Fibroblast of skin of right quadriceps (primary cell): ENCODE measurements at regions not wholly inside any gene's neighbourhood (a gene's known extent, or its start where the extent isn't known, plus 50 kb on each side); places are given as distances from the start of the nearest gene placed in this dataset.
"Not testable (repeated sequence)": the region's sequence is repeated elsewhere in the genome, so short reads cannot be mapped to it uniquely, and the experiment has no call there.

Source experiments
- DNase-seq: peaks from one replicate; pipeline ENCODE4 v3.0.0-alpha.2; 2013

DNA sequence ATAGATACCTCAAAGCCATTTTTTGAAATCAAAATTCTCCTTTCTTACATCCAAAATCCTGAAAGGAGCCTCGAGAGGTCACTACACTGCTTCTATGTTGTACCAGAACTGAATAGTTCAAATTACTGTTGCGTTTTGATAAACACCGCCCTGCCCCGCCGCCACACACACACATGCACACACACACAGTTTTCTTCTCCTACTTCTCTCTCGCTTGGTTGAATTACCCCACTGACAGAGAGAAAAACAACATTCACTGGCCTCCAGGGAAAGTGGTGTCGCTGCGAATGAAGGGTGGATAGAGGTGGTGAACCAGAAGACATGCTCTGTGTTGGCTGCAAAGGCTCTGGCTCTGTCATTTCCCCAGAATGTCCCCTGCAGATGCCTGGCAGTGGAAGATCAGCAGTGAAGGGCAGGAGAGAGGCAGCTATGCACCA is 183.4 kb upstream of the RFC3 start:
- no peak for DNase-seq

DNA sequence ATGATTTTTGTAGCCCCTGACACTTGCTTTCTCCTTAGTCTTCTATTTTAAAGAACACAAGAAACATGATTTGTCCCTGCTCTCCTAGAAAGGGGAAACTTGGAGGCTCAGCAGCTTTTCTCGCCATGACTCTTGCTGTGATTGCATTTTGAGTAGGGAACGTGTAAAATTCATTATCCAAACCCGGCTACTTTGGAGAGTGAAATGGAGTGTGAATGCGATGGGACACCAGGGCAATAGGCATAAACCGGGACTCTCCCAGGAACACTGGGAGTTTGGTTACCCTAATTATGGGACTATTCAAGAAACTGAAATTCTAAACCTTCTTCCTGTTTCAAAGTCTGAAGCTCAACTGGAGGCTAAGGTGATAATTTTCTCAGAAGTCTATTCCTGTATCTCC is 181.7 kb upstream of the RFC3 start:
- no peak for DNase-seq

DNA sequence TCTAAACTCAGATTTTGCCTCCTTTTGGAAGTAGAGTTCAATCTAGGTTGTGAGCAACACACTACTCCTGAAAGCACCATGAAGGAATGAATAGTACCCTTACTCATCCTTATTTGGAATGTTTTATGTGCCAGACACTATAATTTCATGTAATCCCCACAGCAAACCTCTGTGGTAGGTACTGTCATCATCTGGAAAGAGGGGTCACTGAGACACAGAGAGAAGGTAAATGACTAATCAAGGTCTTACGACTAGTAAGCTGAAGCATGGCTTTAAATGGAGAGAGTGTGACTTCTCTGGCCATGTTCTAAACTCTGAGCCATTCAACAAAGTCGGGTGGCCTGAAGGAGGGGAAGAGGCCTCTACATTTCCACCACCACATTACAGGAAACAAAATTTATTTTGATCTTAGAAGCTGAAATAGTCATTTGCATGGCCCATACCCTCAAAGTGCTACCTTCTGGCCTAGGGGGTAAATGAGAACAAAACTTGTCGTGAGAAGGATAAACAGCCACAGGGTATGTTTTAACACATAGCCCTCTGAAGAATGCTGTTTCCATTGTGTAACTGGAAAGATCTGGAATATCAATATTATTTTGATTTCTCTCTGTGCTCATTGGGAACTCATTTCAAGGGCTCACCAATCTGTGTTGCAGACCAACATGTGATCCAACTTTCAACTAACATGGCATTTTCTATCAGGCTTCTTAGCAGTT is 180.8 kb upstream of the RFC3 start:
- peak; percentile 47 for DNase-seq

DNA sequence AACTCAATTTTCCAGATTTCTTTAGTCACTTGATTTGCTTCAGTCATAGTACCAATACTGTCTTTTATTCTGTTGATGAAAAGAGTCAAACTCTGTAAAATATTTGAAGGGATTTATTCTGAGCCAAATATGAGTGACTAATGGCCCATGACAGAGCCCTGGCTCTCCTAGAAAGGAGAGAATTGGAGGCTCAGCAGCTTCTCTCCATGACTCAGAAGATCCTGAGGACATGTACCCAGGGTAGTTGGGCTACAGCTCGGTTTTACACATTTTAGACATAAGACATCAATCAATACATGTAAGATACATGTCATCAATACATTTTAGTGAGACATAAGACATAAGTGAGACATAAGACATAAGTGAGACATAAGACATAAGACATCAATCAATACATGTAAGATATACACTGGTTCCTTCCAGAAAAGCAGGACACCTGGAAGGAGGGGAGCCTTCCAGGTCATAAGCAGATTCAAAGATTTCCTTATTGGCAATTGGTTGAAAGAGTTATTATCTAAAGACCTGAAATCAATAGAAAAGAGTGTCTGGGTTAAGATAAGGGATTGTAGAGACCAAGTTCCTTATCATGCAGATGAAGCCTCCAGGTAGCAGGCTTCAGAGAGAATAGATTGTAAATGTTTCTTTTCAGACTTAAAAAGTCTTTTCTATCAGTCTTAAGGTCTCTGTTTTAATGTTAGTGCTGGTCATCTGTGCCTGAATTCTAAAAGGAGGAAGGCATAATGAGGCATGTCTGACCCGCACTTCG is 179.8 kb upstream of the RFC3 start:
- DNase-seq = peak; percentile 63

DNA sequence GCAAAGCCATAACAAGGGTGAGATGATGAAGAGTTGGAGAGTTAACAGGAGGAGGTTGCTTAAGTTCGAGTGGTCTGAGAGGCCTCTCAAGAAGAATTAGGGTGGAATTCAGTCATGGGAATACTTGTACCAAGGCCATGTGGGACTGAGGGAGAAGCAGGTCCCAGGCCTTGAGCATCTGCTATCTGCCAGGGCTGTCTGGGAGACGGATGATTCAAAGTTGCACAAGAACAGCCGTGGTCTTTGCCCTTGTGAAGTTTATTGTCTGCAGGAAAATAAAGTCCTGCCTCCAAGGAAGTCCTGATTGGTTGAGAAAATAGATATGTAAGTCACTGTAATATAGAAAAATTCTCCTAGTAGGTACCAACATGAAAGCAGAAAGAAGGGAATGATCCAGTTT is 178.8 kb upstream of the RFC3 start:
- peak; percentile 51 for DNase-seq

DNA sequence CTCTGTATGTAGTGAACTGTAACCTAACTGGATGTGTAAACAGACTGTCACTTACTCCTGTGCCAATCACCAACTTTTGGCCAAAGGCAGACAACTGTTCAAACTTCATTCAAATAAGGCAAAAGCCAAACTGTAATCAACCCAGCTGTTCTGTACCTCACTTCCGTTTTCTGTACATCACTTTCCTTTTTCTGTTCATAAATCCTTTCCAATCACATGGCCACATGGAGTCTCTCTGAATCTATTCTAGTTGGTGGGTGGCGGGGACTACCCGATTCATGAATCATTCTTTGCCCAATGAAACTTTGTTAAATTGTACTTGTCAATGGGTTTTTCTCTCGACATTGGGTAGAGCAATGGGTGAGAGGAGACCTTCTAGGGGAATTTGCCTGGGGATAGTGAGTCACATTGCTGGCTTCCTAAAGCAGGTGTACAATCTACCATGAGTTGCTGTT is 178.3 kb upstream of the RFC3 start:
- no peak for DNase-seq

DNA sequence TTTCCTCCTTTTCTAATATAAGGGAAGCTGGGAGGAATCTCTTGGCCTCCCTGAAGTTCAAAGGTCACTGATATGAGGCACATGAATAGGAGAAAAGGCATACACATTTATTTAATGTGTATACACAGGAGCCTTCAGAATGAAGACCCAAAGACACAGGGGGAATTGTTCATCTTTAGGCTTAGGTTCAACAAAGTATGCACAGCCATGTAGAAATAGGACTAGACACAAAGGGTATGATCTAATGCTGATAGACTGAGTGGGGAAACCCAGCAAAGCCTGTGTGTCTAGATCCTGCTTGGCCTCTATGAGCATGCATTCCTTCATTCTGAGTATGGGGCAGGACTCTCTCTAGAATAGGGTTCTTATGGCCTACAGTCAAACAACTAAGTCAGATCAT is 177.1 kb upstream of the RFC3 start:
- no peak for DNase-seq

DNA sequence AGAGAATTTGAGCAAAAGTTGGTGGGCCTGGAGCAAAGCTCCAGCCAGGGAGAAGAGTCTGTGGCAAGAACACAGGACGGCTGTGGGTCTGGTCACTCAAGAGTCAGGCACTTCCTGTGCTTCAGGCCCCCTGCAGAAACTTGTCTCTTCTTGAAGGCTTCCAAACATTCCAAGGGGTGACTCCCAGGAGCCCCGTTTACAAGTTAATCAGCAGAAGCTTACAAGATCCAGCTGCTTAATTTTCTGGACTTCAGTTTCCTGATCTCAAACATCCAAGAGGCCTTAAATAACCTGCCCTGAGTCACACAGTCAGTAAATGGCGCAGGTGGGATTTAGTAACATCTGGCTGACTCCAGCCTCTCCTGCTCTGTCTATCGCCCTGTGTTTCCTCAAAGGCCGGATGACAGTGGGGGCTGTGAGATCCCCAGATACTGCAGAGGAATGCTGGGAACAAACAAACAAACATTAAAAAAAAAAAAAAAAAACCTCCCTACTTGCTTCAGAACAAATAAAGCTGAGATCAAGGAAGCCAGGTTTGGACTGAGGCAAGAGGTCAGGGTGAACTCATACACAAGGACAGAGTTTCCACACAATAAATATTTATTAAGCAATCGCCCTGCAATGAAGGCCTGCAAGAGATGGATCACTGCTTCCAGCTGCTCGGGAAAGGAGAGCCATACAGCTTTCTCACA is 175.4 kb upstream of the RFC3 start:
- peak; percentile 45 for DNase-seq

DNA sequence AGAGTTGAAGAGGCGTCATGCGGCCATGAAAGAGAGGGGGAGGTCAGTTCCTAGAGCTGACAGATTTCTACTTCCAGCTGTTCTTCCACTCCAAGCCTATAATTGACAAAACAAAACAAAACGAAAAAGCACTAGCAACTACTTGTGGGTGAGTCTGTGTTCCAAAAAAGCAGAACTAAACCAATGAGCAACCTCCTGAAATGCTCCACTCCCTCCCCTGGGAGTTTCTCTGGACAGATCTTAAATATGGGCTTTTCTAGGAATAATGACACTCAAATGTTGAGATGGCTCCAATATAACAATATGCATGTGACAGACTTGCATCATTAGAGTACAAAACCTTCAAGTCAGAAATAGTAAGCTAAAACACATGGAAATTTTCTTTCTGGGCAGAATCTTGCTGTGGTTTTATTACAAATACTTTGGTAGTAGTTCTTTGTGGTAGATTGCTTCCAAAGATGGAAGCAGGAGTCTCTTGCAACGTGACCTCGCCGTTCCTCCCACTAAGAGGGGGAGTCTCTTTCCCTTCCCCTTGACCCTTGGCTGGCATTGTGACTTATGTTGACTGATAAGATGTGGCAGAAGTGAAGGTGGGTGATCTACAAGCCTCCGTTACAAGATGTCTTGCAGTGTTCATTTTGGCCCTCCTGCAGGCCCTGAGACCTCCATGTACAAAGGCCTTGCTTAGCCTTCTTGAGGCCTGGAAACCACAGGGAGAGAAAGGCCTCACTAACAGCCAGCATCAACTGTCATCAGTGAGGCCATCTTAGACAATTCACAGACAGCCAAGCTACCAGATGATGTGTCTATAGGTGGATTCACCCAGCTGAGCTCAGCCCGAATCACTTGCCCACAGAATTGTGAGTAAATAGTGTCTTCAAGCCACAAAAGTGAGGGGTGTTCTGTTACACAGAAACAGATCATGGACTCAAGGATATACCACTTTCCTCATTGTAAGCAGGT is 173.1 kb upstream of the RFC3 start:
- peak; percentile 28 for DNase-seq

DNA sequence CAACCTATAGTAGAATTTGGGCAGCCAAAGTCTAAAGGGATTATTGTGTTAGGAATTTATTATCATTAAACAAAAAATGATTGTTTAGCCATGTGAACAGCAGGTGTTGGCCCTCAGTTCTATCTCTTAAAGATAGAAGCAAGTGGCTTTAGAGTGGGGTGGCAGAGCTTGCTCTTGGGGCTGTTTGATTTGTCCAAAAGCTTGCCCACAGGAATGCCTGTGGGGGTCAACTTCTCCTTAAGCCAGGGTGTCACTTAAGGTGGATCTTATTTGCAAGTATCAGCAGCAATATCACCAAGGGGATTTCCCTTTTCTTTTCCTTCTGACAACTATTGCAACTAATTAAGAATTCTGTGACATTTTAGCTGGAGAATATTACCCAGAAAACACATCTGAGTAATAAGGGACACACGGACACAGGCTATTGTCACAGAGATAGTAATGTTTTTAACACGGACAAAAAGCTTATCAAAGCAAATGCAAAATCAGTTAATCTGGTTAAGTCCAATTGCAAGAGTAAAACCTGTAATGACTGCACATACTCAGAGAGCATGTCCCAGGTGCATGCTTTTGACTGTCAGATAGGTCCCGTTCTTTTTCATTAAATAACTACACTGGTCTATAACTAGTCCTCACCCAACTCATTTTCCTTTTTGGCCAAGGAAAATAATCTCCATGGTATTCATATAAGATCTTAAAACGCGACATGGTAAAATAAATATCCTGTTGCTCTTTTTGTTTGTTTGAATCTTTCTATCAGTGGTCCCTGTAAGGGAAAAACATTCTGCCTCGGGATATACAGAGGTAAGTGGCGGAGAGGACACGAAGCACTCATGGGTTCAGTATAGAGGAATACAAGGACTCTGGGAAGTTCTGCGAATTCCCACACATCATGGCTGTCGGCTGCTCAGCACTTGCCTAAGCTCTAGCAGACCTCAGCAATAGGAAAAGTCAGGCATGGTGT is 172.1 kb upstream of the RFC3 start:
- no peak for DNase-seq

DNA sequence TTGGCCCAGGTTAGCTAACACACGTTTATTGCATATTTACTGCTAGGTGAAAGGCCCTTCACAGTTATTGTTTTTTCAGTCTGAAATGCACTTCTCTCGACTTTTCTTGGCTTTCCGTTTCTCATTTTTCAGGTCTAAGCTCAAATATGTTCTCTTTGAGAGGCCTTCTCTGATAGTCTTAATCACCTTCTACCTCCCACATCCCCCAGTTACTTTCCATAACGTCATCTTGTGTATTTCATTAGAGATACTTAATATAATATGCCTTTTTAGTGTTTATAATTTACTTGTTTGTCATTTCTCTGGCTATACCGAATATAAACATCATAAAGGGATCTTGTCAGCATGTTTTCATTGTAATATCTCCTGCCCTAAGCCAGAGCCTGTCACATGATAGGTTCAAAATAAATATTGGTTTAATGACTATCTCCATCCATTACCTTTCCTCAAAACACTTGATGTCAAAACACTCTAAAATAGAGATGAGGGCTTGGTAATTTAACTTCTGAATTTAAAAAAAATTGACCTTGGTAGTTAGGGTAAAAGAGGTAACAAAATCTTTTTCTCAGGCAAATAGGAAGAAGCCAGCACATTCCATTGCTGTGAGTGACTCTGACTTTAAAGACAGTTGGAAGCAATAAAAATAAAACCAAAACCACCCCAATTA is 168.6 kb upstream of the RFC3 start:
- DNase-seq = no peak

DNA sequence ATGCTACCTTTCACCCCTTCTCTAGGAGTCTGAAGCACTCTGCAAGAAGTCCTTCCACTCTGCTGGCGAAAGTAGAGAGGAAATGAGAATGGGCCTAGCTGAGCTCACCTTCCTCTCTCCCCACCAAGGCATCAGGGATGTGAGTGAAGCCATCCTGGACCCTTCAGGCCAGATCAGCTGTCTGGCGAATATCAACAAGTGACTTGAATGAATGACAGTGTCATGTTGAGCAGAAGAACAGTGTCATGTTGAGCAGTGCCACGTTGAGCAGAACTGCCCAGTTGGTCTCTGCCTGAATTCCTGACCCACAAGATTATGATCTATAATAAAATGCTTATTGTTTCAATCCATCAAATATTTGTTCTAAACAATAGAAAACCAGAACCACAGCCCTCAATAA is 166.2 kb upstream of the RFC3 start:
- no peak for DNase-seq

DNA sequence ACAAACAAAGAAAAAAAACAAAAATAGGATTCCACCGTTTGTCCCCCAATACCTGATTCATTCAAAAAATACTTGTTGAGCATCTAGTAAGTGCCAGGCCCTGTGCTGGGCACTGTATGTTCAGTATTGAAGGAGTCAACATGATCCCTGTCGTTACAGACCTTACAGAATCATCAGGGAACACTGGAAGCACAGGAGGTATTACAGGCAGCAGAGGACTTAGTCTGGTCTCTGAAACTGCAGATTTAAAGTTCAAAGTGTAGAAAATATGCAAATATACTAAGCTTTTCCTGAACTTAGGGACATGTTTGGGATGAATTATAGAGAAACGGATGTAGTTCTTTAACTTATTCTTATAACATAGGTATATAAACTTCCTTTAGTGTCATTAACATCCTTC is 160.7 kb upstream of the RFC3 start:
- no peak for DNase-seq

DNA sequence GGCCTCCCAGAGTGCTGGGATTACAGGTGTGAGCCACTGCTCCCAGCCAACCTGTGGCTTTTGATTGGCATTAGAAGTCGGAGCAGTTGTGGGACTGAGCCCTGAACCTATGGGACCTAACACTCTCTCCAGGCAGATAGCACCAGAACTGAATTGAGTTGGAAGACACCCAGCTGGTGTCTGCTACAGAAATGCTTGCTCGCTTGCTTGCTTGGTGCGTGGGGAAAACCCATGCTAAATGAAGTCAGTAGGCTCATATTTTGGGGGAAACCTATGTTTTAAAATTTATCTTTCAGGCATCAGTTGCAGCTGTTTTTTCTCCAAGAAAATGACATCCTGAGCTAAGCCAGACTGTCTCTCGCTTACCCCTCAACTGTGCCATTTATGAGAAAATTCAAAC is 158.5 kb upstream of the RFC3 start:
- no peak for DNase-seq

DNA sequence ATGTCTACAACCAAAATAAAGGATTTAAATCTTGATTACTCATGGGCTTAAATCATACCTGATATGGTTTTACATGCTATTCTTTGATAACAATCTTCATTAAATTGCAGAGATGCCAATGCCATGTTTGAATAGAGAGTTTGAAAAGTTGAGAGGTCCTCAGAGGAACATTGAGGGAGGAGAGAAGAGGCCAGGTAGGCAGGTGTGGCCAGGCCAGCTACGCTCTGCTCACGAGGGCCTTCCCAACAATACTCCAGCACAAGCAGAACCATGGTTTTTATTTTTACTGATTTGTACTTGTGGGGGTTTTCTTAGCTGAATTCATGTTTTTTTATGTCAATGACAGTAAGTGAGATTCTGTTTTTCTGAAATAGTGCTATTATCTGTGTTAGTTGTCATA is 158.1 kb upstream of the RFC3 start:
- no peak for DNase-seq

DNA sequence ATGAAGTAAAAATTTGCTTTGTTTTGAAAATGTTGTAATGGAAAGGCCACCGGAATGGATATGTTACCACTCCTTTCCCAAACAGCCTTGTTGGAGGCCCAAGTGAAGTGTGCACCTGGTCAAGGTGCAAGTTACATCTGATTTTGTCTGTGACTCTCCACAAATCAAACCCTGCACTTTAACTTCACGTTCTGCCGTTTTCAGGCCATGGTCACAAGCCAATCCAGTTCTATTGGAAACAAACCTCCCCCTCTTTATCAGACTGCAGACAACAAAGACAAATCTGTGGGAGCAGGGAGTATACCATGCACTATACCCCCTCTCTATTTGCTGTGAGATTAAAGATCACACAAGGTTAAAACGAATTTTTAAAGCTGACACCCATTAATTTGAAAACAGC is 155.6 kb upstream of the RFC3 start:
- no peak for DNase-seq

DNA sequence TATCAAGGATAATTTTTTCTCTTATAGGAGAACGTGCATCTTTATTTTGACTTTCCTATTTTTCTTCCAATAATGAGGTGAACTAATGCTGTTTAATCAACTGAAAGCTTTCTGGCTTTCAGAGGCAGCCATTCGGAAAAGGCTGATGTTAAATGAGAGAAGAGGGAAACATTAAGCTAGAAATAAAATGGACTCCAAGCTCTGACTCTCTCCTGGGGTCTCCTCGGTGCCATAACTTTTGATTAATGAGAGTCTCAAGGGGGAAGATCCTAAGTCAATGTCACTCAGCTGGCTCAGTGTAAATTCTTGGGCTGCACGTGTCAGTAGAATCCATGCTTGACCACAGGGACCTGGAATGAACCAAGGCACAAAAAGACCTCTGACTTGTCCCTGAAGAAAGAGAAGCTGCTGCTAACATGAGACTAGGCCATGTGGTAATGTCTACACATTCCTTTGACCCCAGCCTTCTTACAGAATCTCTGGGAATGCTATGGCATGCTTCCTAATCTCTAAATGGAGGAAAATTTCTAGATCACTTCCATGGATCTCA is 152.2 kb upstream of the RFC3 start:
- DNase-seq = no peak

DNA sequence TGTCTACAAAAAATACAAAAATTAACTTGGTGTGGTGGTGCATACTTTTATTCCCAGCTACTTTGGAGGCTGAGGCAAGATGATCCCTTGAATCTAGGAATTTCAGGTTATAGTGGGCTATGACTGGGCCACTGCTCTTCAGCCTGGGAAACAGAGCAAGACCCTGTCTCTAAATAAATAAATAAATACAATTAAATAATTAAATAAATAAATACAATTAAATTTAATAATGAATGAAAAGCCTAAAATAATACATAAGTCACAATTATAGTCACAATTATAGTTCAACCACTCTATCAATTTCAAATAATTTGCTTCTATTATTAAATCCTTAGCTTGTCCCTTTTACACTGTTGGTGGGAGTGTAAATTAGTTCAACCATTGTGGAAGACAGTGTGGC is 146.4 kb upstream of the RFC3 start:
- DNase-seq = no peak

DNA sequence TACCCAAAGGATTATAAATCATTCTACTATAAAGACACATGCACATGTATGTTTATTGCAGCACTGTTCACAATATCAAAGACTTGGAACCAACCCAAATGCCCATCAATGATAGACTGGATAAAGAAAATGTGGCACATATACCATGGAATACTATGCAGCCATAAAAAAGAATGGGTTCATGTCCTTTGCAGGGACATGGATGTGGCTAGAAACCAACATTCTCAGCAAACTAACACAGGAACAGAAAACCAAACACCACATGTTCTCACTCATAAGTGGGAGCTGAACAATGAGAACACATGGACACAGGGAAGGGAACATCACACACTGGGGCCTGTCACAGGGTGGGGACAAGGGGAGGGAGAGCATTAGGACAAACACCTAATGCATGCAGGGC is 145.9 kb upstream of the RFC3 start:
- DNase-seq = not testable (repeated sequence)
